Stimulated activated naive CD8-positive, alpha-beta T cell treated with anti-CD3 and anti-CD28 coated beads, Interleukin-15, amount 100 ng/mL, for 72 hours (primary cell): ENCODE measurements at regions not wholly inside any gene's neighbourhood (a gene's known extent, or its start where the extent isn't known, plus 50 kb on each side); places are given as distances from the start of the nearest gene placed in this dataset.
"Not testable (repeated sequence)": the region's sequence is repeated elsewhere in the genome, so short reads cannot be mapped to it uniquely, and the experiment has no call there.

Experiments used
- ATAC-seq: fragments of 150-1000 bp; cut with Tn5 transposase; 2 replicates; pipeline ENCODE4 v1.10.0; 2021; ENCODE audit warnings: mild to moderate bottlenecking, moderate library complexity
- DNase-seq, 2 donors: peaks; one replicate each; pipeline ENCODE4 v3.0.0; 2021 to 2022
- H3K27ac Mint-ChIP-seq, 2 donors: one replicate each; pipeline ENCODE4 v1.8.0; 2022; ENCODE audit warnings: mild to moderate bottlenecking in 2 of 2, mixed read lengths in 2 of 2, moderate library complexity in 2 of 2
- H3K27me3 Mint-ChIP-seq: one replicate; pipeline ENCODE4 v1.8.0; 2022; ENCODE audit warnings: mixed read lengths
- H3K4me1 Mint-ChIP-seq: one replicate; pipeline ENCODE4 v1.8.0; 2022; ENCODE audit warnings: mild to moderate bottlenecking, mixed read lengths
- H3K4me3 Mint-ChIP-seq, 2 donors: one replicate each; pipeline ENCODE4 v1.8.0; 2022; ENCODE audit warnings: mild to moderate bottlenecking in 2 of 2, mixed read lengths in 2 of 2, moderate library complexity in 1 of 2
- H3K9me3 Mint-ChIP-seq, 2 donors: one replicate each; pipeline ENCODE4 v1.8.0; 2022; ENCODE audit warnings: mixed read lengths in 2 of 2

DNA sequence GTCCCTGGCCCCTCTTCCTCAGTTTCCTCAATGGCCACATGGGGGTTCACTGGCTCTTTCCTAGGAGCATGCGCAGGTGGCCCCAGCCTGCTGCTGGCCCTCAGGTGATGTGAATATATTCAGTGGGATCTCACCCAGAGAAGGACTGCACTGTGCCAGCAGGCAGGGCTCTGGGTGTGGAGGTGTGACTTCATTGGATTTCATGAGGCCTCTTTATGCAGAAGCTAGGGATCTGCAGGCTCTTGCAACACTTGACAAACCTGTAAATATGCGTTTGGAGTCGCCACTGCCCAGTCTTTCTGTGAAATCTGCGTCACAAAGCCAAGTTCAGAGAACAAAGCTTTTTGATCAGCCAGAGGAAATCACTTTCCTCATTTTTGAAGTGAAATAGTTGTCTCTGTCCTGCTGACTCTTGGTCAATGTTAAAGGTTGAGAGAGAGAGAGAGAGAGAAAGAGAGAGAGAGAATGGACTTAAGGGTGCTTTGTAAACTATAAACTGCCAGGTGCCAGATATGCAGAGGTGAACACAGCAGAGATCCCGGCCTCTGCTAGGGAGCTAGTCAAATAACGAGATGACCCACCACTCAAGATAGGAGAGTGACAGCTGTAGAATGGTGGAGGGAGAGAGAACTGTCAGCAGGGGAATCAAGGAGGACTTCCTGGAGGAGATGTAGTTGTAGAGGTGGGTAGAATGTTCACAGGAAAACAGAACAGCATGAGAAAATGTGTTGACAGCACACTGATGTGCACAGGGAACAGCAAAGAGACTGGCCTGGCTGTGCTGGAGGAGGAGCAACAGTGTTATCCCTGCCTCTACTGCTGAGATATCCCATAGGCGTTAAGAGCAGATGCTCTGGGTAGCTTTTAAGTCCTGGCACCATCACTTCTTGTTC, 167.0 kb upstream of the ZNF618 start:
- Mint-ChIP-seq H3K27ac (peak overlapping the region in 1 of 2 donors; percentile 15), H3K4me1 (peaks cover 7% of the 10 kb centered on the region), H3K4me3 (no peak overlapping the region), H3K27me3 (peaks cover 28% of the 10 kb centered on the region), H3K9me3 (peaks cover 7 to 15% of the 10 kb centered on the region in 2 donors)
- DNase-seq (no peak), ATAC-seq (no peak)

DNA sequence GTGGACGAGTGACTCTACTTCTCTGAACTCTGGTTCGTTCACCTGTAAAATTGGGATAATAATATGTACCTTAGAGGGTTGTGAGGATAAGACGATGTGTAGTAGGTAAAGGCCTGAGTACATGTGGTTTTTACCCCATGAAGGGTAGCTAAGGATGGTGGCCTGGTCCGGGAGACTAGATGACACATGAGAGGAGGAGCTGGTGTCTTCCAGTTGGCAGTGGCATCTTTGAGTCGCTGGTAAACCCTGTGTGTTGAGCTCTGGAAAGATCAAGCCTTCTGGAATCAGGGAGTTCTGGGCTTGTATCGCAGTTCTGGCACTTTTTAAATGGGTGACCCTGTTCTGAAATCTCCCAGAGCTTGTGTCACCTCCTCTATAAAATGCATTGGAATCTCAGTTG, 166.4 kb upstream of the ZNF618 start:
- H3K27me3 Mint-ChIP-seq = peaks cover 28% of the 10 kb centered on the region
- no peak overlapping the region for H3K4me3 Mint-ChIP-seq
- no peak for DNase-seq
- ATAC-seq = no peak
- H3K9me3 Mint-ChIP-seq = peaks cover 7 to 19% of the 10 kb centered on the region in 2 donors
- H3K27ac Mint-ChIP-seq = no peak overlapping the region
- H3K4me1 Mint-ChIP-seq = peaks cover 7% of the 10 kb centered on the region

DNA sequence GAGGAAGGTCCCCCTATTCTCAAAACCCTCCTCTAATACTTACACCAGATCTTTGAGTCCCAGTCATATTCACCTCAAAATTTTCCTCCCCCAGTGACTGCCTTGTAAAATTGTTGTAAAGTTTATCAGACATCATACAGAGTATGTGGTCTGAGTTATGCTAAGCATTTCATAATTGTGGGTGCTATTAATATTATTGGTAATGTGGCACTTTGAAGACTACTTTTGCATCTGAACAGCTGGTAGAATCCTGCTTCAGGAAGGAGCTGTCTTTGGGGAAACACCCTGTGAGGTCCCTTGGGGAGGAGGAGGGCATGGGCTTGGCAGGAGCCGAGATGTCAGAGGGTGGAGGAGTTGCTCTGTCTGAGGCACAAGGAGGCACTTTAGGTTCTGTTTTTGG, 164.9 kb upstream of the ZNF618 start:
- Mint-ChIP-seq H3K9me3 (peaks cover 13 to 29% of the 10 kb centered on the region in 2 donors), H3K27me3 (peaks cover 28% of the 10 kb centered on the region), H3K4me3 (no peak overlapping the region), H3K4me1 (no peaks in the 10 kb centered on the region), H3K27ac (no peak overlapping the region)
- ATAC-seq = no peak
- no peak for DNase-seq

DNA sequence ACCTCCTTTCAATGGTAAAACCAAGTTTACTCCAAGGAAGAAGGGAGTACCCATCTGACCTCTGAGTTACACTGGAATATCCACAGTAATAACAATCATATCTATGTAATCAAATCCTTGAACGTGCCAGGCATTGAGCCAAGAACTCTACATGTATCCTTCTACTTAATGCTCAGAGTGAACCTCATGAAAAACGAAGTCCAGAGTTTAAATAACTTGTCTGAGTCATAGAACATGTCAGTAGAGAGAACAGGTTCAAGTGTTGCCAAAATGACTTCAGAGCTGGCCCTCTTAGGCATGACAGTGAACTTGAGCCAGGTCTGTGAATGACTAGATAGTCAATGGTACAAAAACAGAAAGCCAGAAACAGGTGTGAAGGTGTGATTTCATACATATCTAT, 164.1 kb upstream of the ZNF618 start:
- no peak for DNase-seq
- no peak overlapping the region for H3K27ac Mint-ChIP-seq
- no peaks in the 10 kb centered on the region for H3K4me1 Mint-ChIP-seq
- H3K4me3 Mint-ChIP-seq = no peak overlapping the region
- ATAC-seq = no peak
- peaks cover 11 to 27% of the 10 kb centered on the region in 2 donors for H3K9me3 Mint-ChIP-seq
- peaks cover 28% of the 10 kb centered on the region for H3K27me3 Mint-ChIP-seq

DNA sequence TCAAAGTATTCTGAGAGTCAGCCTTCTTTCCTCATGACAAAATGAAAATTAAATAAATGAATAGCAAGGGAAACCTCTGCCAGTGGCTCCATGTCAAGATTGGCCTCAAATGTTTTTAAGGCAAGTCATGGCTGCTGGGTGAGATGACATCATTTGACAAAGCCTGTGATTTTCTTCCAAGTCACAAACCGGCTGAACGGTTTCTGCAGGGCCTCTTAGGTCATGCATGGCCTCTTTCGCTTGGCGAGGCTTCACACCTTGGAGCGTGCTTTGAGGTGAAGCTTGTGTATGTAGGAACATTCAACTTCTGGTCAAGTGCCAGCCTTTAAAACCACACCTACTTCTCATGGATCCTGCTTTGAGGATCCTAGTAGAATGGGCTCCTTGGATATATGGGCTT, 161.0 kb upstream of the ZNF618 start:
- H3K4me1 Mint-ChIP-seq = no peaks in the 10 kb centered on the region
- H3K27me3 Mint-ChIP-seq = peaks cover 33% of the 10 kb centered on the region
- H3K9me3 Mint-ChIP-seq = peaks cover 8 to 17% of the 10 kb centered on the region in 2 donors
- ATAC-seq = no peak
- H3K4me3 Mint-ChIP-seq = no peak overlapping the region
- H3K27ac Mint-ChIP-seq = no peak overlapping the region
- no peak for DNase-seq

DNA sequence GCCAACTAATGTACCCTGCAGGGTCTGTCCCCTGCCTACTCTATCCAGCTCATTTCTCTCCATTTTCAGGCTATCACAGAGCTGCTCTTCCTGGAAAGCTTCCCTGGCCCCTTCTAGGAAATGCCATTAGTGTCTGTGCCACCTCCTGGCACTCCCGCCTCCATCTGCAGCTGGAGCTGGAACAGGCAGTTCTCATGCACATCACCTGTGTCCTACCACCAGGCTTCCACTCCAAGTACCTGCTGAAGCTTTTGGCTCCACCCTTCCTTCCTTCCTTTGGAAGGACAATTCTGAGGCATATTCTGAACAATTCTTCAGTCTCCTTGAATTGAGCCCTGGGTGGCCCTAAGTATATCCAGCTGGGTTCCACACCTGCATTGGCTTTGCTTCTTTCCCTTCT, 156.2 kb upstream of the ZNF618 start:
- peaks cover 8 to 11% of the 10 kb centered on the region in 2 donors for H3K9me3 Mint-ChIP-seq
- DNase-seq (no peak), ATAC-seq (no peak)
- no peak overlapping the region for H3K4me3 Mint-ChIP-seq
- H3K4me1 Mint-ChIP-seq = no peaks in the 10 kb centered on the region
- H3K27me3 Mint-ChIP-seq = peaks cover 26% of the 10 kb centered on the region
- H3K27ac Mint-ChIP-seq = no peak overlapping the region

DNA sequence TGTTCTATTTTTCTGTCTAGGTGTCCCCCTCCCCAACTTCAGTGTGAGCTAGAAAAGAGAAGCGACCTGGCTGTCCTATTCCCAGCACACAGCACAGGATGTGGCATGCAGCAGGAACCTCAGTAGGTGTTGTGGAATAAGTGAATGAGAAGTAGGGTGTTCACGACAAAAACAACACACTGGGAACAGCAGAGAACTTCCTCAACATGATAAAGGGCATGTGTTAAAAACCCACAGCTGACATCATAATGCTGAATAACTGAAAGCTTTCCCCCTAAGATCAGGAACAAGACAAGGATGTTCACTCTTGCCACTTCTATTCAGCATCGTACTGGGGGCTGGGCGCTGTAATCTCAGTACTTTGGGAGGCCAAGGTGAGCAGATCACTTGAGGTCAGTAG, 155.6 kb upstream of the ZNF618 start:
- ATAC-seq (no peak), DNase-seq (no peak)
- Mint-ChIP-seq H3K27ac (no peak overlapping the region), H3K4me1 (no peaks in the 10 kb centered on the region), H3K4me3 (no peak overlapping the region), H3K27me3 (peaks cover 26% of the 10 kb centered on the region), H3K9me3 (peaks cover 8 to 11% of the 10 kb centered on the region in 2 donors)

DNA sequence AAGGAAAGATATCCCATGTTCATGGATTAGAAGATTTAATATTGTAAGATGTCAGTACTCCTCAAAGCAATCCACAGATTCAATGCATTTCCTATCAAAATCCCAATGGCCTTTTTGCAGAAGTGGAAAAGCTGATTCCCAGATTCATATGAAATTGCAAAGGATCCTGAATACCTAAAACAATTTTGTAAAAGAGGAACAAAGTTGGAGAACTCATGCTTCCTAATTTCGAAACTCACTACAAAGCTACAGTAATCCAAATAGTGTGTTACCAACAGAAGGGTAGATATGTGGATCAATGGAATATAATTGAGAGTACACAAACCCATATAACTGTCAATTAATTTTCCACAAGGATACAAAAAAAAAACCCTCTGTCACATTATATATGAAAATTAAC, 154.3 kb upstream of the ZNF618 start:
- ATAC-seq = no peak
- no peak overlapping the region for H3K4me3 Mint-ChIP-seq
- no peaks in the 10 kb centered on the region for H3K4me1 Mint-ChIP-seq
- no peak for DNase-seq
- H3K27me3 Mint-ChIP-seq = peaks cover 26% of the 10 kb centered on the region
- no peak overlapping the region for H3K27ac Mint-ChIP-seq
- H3K9me3 Mint-ChIP-seq = no peaks in the 10 kb centered on the region

DNA sequence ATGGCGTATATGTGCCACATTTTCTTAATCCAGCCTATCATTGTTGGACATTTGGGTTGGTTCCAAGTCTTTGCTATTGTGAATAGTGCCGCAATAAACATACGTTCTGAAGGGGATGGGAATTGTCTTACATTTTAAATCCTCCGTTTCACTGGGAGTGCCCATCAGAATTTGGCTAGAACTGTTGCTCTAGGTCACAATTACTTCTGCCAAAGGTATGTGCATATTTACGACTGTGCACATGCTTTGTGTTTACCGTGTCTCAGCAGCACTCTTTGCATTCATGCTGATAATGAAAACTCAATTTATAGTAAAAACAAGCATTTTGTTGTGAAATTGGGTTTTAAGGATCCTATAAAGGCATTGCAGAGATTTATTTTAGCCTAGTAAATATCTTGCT, 151.9 kb upstream of the ZNF618 start:
- H3K4me1 Mint-ChIP-seq = no peaks in the 10 kb centered on the region
- H3K9me3 Mint-ChIP-seq = no peaks in the 10 kb centered on the region
- DNase-seq = no peak
- no peak overlapping the region for H3K27ac Mint-ChIP-seq
- no peak overlapping the region for H3K4me3 Mint-ChIP-seq
- H3K27me3 Mint-ChIP-seq = peaks cover 15% of the 10 kb centered on the region
- ATAC-seq = no peak

DNA sequence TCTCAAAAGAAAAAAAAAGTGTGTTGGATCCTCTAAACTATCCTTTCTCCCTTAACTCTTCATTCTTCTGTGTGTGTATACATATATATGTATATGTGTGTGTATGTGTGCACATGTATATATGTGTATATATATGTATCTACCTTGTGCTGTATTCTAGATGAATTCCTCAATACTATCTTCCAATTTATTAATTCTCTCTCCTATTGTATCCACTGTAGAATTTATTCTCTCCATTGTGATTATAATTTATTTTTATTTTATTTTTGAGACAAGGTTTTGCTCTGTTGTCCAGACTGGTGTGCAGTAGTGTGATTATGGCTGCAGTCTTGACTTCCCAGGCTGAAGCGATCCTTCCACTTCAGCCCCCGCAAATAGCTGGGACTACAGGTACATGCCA, 147.1 kb upstream of the ZNF618 start:
- peaks cover 12 to 23% of the 10 kb centered on the region in 2 donors for H3K9me3 Mint-ChIP-seq
- no peak overlapping the region for H3K27ac Mint-ChIP-seq
- peaks cover 18% of the 10 kb centered on the region for H3K27me3 Mint-ChIP-seq
- no peak overlapping the region for H3K4me3 Mint-ChIP-seq
- ATAC-seq (no peak), DNase-seq (no peak)
- no peaks in the 10 kb centered on the region for H3K4me1 Mint-ChIP-seq

DNA sequence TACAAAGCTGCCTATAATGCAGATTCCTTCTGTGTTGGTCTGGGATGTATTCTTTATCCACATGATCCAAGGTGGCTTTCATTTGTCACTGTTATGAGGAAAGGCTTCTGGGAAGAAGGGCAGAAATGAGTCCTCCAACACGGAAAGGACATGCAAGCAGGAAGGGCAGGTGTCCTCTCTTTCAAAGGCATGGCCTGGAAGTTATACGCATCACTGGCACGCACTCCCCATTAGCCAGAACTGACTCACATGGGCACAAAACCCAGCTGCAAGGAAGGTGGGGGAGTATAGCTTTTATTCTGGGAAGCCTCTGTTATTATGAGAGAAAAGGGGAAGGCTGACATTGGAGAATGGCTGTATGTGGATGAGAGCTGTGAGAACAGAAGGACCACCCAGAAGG, 141.3 kb upstream of the ZNF618 start:
- H3K27ac Mint-ChIP-seq = no peak overlapping the region
- H3K27me3 Mint-ChIP-seq = peaks cover 26% of the 10 kb centered on the region
- peaks cover 14 to 26% of the 10 kb centered on the region in 2 donors for H3K9me3 Mint-ChIP-seq
- H3K4me3 Mint-ChIP-seq = no peak overlapping the region
- no peak for DNase-seq
- no peak for ATAC-seq
- no peaks in the 10 kb centered on the region for H3K4me1 Mint-ChIP-seq

DNA sequence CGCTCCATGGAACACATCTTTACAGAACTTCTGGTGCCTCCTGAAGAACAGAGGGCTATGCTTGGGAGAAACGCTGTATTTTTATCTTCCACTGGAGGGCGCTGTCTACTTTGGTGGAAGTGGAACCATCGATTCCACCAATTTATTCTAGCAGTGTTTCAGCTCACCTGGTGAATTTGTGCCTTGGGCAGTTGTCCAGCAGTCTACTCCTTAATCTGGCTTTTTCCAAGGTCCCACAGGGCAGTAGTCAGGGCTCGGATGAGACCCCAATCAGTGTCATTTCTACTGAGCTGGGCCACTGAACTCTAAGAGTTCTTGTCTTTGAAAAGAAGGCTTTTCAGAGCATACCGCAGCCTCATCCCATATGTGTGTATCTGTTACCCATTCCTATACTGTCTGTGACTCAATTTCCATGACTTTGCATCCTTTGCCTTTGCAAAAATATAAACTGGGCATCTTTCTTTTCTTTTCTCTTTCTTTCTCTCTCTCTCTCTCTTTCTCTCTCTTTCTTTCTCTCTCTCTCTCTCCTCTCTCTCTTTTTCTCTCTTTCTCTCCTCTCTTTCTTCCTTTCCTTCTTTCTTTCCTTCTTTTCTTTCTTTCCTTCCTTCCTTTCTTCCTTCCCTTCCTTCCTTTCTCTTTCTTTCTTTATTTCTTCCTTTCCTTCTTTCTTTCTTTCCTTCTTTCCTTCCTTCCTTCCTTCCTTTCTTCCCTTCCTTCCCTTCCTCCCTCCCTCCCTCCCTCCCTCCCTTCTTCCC, 138.4 kb upstream of the ZNF618 start:
- no peak for ATAC-seq
- peaks cover 32% of the 10 kb centered on the region for H3K27me3 Mint-ChIP-seq
- peak; percentile 28 to 36 for DNase-seq
- H3K4me1 Mint-ChIP-seq = no peaks in the 10 kb centered on the region
- H3K9me3 Mint-ChIP-seq = peaks cover 16 to 26% of the 10 kb centered on the region in 2 donors
- H3K4me3 Mint-ChIP-seq = no peak overlapping the region
- H3K27ac Mint-ChIP-seq = no peak overlapping the region

DNA sequence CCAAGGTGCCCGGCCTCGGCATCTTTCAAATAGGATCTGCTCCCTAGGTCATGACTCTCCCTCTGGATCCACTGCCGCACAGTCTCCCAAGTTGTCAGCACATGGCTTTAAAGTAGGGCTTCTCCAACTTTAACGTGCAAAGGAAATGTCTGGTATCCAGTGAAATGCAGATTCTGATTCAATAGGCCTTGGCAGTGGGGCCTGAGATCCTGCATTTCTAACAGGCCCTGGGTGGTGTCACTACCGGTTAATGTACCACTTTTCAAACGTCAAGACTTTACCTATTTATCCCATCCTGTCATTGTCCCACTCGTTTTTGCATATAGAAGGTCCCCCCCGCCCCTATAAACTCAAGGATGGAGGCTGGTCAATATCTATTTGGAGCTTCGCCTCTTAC, 137.6 kb upstream of the ZNF618 start:
- H3K27me3 Mint-ChIP-seq = peaks cover 31% of the 10 kb centered on the region

DNA sequence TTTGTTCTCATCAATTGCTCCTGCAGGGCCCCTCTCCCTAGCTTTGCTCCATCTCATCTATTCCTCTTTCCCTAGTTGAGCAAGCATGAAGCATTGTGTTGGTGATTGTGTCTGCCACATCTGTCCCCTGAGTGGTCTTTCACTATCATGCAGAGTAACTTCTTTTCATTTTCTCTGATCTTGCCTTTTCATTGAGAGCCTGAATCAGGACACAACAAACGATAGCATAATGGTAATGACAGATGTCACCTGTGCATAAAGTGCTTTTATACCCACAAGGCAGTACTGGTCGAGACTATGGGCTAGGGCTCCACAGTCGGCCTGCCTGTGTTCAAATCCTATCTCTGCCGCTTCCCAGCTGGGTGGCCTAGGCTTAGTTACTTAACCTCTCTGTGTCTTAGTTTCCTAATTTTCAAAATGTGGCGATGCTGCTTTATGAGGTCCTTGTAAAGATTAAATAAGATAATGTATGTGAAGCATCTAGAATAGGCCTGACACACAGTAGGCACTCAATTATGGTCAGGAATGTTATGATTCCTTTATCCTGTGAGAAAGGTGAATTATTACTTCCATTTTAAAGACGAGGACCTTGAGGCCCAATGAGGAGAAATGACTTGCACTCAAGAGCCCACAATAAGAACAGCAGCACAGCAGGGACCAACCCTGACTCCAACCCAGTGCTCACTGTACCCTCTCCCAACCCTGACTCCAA, 137.1 kb upstream of the ZNF618 start:
- Mint-ChIP-seq H3K4me3 (no peak overlapping the region), H3K4me1 (no peaks in the 10 kb centered on the region), H3K27me3 (peaks cover 28% of the 10 kb centered on the region), H3K27ac (peak overlapping the region in 1 of 2 donors; percentile 93), H3K9me3 (peaks cover 16 to 20% of the 10 kb centered on the region in 2 donors)
- peak; percentile 18 to 31 for DNase-seq
- peak; percentile 68 for ATAC-seq

More for the DNA sequence above, 137.6 kb upstream of the ZNF618 start:
- DNase-seq = no peak
- peaks cover 16 to 20% of the 10 kb centered on the region in 2 donors for H3K9me3 Mint-ChIP-seq
- no peak overlapping the region for H3K4me3 Mint-ChIP-seq
- no peaks in the 10 kb centered on the region for H3K4me1 Mint-ChIP-seq
- peak; percentile 19 for ATAC-seq
- no peak overlapping the region for H3K27ac Mint-ChIP-seq

DNA sequence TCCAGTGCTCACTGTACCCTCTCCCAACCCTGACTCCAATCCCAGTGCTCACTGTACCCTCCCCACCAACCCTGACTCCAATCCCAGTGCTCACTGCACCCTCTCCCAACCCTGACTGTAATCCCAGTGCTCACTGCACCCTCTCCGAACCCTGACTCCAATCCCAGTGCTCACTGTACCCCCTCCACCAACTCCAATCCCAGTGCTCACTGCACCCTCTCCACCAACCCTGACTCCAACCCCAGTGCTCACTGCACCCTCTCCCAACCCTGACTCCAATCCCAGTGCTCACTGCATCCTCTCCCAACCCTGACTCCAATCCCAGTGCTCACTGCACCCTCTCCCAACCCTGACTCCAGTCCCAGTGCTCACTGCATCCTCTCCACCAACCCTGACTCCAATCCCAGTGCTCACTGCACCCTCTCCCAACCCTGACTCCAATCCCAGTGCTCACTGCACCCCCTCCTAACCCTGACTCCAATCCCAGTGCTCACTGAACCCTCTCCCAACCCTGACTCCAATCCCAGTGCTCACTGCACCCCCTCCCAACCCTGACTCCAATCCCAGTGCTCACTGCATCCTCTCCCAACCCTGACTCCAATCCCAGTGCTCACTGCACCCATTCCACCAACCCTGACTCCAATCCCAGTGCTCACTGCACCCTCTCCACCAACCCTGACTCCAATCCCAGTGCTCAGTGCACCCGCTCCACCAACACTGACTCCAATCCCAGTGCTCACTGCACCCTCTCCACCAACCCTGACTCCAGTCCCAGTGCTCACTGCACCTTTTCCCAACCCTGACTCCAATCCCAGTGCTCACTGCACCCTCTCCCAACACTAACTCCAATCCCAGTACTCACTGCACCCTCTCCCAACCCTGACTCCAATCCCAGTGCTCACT, 136.3 kb upstream of the ZNF618 start:
- H3K27ac Mint-ChIP-seq = peak overlapping the region in 1 of 2 donors; percentile 93
- not testable (repeated sequence) for ATAC-seq
- DNase-seq = peak in 1 of 2 donors; percentile 11

More for the DNA sequence above, 136.3 kb upstream of the ZNF618 start:
- H3K4me1 Mint-ChIP-seq, H3K4me3 Mint-ChIP-seq: not testable (repeated sequence)
- Mint-ChIP-seq H3K27me3 (peaks cover 22% of the 10 kb centered on the region), H3K9me3 (peaks cover 11 to 20% of the 10 kb centered on the region in 2 donors)
